Activated CD4-positive, alpha-beta memory T cell treated with anti-CD3 and anti-CD28 coated beads, Interleukin-2, amount 10 ng/mL, durations not matched to agents 7 days and 5 days (primary cell): ENCODE measurements at regions not wholly inside any gene's neighbourhood (a gene's known extent, or its start where the extent isn't known, plus 50 kb on each side); places are given as distances from the start of the nearest gene placed in this dataset.

Experiments used
- CTCF ChIA-PET: fragments of 350-600 bp; sonication (Branson Sonifier 250); formaldehyde crosslinking; loops from one replicate; lab custom pipeline; 2021; ENCODE audit warnings: antibody characterized with exemption, inconsistent platforms; lab: Charles Lee
- POLR2A ChIA-PET: fragments of 350-600 bp; sonication (Branson Sonifier 250); formaldehyde crosslinking; loops from one replicate; lab custom pipeline; 2021; ENCODE audit warnings: antibody characterized with exemption; lab: Charles Lee
- DNase-seq: peaks from one replicate; pipeline ENCODE4 v3.0.0-alpha.2; 2020
- H3K27ac Mint-ChIP-seq: one replicate; pipeline ENCODE4 v1.8.0; 2021; ENCODE audit warnings: mild to moderate bottlenecking, mixed read lengths
- H3K27me3 Mint-ChIP-seq: one replicate; pipeline ENCODE4 v1.8.0; 2021; ENCODE audit warnings: mixed read lengths
- H3K36me3 Mint-ChIP-seq: one replicate; pipeline ENCODE4 v1.8.0; 2021; ENCODE audit warnings: low read depth, mixed read lengths
- H3K4me1 Mint-ChIP-seq: one replicate; pipeline ENCODE4 v1.8.0; 2021; ENCODE audit warnings: mixed read lengths
- H3K4me3 Mint-ChIP-seq: one replicate; pipeline ENCODE4 v1.8.0; 2021; ENCODE audit warnings: mild to moderate bottlenecking, mixed read lengths
- H3K9me3 Mint-ChIP-seq: one replicate; pipeline ENCODE4 v1.8.0; 2021; ENCODE audit warnings: mixed read lengths

DNA sequence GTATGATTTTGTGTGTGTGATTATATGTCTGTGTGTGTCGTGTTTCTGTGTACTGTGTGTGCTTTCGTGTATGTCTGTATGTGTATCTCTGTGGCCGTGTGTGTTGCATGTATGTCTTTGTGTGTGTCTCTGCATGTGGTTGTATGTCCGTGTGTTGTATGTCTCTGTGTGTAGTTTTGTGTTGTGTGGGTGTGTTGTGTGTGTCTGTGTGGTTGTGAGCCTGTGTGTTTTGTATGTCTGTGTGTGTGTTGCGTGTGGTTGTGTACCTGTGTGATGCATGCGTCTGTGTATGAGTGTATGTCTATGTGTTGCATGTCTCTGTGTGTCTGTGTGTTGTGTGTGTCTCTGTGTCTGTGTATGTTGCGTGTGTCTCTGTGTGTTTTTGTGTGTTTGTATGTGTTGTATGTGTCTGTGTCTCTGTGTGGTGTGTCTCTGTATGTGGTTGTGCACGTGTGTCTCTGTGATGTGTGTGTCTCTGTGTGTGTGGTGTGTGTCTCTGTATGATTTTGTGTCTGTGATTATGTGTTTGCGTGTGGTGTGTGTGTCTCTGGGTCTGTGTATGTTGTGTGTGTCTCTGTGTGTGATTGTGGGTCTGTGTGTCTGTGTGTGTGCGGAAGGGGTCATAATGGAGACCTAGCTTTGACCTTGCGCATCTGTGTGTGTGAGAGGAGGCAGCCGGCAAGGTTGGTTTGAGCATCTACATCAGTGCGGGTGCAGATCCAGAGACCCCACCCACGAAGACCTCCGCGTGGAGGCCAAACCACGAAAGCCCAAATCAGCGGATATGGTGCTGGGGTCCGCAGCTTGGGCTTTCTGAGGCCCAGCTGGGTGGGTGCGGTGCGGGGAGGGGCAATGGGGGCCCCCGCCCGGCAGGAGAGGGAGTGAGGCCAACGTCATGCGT, 212.6 kb upstream of the GSE1 start:
- no peaks in the 10 kb centered on the region for H3K27me3 Mint-ChIP-seq

GRCh38 chr16:85401370-85401916, 211.7 kb upstream of the GSE1 start:
- no peaks in the 10 kb centered on the region for H3K9me3 Mint-ChIP-seq
- H3K36me3 Mint-ChIP-seq = no peaks in the 10 kb centered on the region
- H3K27me3 Mint-ChIP-seq = no peaks in the 10 kb centered on the region
- POLR2A ChIA-PET = no interaction called here
- H3K4me1 Mint-ChIP-seq = no peaks in the 10 kb centered on the region
- H3K4me3 Mint-ChIP-seq = no peak overlapping the region
- CTCF ChIA-PET = no interaction called here
- no peak for DNase-seq
- no peak overlapping the region for H3K27ac Mint-ChIP-seq

More for the DNA sequence above, 212.6 kb upstream of the GSE1 start:
- ChIA-PET POLR2A (no interaction called here), CTCF (no interaction called here)
- no peaks in the 10 kb centered on the region for H3K4me1 Mint-ChIP-seq
- no peak overlapping the region for H3K4me3 Mint-ChIP-seq
- H3K9me3 Mint-ChIP-seq = no peaks in the 10 kb centered on the region
- no peaks in the 10 kb centered on the region for H3K36me3 Mint-ChIP-seq
- DNase-seq = no peak
- H3K27ac Mint-ChIP-seq = no peak overlapping the region

- DNase-seq = no peak
- no peaks in the 10 kb centered on the region for H3K36me3 Mint-ChIP-seq
- H3K9me3 Mint-ChIP-seq = no peaks in the 10 kb centered on the region
- no peaks in the 10 kb centered on the region for H3K4me1 Mint-ChIP-seq
- no peak overlapping the region for H3K27ac Mint-ChIP-seq
- POLR2A ChIA-PET = no interaction called here
- no peak overlapping the region for H3K4me3 Mint-ChIP-seq
- H3K27me3 Mint-ChIP-seq = no peaks in the 10 kb centered on the region
- CTCF ChIA-PET = no interaction called here
These were observed 211.0 kb upstream of the GSE1 start for GRCh38 chr16:85401917-85402766.

DNA sequence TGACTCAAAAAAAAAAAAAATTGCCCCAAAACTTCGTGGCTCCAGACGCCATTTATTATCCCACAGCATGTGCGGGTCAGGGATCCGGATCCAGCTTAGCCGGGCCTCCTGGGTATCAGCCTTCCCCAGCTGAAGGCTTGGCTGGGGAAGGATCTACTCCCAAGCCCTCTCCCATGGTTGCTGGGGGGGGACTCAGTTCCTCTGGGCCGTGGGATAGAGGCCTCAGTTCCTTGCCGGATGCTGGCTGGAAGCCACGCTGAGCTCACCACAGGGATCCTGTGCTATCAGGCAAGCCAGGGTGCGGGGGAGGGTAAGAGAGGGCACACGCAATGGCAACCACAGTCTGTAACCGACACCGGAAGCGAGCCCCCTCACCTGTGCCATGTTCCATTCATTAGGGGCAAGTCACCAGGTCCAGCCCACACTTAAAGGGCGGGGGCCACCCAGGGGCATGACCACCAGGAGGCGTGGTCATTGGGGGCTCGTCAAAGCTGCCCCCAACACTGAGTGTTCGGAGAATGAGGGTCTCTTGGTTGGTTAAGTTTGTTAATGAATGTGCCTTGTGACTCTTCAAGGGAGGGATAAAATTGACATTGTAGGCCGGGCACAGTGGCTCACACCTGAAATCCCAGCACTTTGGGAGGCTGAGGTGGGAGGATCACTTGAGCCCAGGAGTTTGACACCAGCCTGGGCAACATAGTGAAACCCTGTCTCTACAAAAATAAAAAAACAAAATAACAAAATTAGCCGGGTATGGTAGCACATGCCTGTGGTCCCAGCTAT, 210.0 kb upstream of the GSE1 start:
- Mint-ChIP-seq H3K4me1 (no peaks in the 10 kb centered on the region), H3K27me3 (no peaks in the 10 kb centered on the region), H3K36me3 (no peaks in the 10 kb centered on the region), H3K27ac (no peak overlapping the region), H3K9me3 (no peaks in the 10 kb centered on the region), H3K4me3 (no peak overlapping the region)
- DNase-seq = no peak
- ChIA-PET CTCF (interaction anchor here (1.4 kb wide), 1 partner anchor 11 kb away, joined by 3 read pairs; no protein-coding TSS in a partner anchor), POLR2A (no interaction called here)

GRCh38 chr16:85403693-85404092, 209.4 kb upstream of the GSE1 start:
- no peak for DNase-seq
- Mint-ChIP-seq H3K36me3 (no peaks in the 10 kb centered on the region), H3K9me3 (no peaks in the 10 kb centered on the region), H3K4me1 (no peaks in the 10 kb centered on the region), H3K4me3 (no peak overlapping the region), H3K27ac (no peak overlapping the region), H3K27me3 (no peaks in the 10 kb centered on the region)
- ChIA-PET POLR2A (no interaction called here), CTCF (interaction anchor here (1.4 kb wide), 1 partner anchor 11 kb away, joined by 3 read pairs; no protein-coding TSS in a partner anchor)

- H3K27ac Mint-ChIP-seq = no peak overlapping the region
- DNase-seq = no peak
- peaks cover 11% of the 10 kb centered on the region for H3K9me3 Mint-ChIP-seq
- H3K4me1 Mint-ChIP-seq = no peaks in the 10 kb centered on the region
- no peak overlapping the region for H3K4me3 Mint-ChIP-seq
- CTCF ChIA-PET = no interaction called here
- POLR2A ChIA-PET = no interaction called here
- no peaks in the 10 kb centered on the region for H3K36me3 Mint-ChIP-seq
- H3K27me3 Mint-ChIP-seq = no peaks in the 10 kb centered on the region
These were observed 200.1 kb upstream of the GSE1 start for GRCh38 chr16:85412911-85413520.

DNA sequence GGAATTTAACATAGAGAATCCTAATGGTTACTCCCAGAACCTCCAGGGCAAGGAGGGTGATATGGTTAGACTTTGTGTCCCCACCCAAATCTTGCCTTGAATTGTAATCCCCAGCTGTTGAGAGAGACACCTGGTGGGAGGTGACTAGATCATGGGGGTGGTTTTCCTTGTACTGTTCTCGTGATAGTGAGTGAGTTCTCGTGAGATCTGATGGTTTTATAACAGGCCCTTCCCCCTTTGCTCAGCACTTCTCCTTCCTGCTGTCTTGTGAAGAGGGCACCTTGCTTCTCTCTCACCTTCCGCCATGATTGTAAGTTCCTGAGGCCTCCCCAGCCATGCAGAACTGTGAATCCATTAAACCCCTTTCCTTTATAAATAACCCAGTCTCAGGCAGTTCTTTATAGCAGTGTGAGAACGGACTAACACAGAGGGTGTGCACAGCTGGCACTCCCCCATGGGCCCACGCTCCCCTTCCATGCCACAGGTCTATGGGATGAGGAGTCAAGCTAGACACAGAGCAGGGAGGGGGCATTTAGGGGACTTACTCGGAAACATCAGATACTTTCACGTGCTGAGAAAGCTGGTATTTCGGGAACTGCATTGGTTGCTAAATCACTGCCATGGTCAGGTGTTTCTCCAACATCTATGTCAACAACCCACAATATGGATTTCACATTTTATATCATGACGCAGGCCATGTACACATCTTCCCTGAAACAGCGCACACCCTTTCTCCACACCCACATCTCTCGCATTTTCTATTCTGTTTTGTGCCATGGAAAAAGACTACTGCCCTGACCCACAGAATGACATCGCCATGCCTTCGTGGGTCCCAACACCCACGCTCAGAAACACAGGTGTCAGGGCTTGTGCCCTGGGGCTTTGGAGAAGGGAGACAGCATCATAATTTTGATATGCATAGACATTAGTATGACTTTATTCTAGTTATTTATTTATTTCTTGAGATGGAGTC, 199.1 kb upstream of the GSE1 start:
- H3K27me3 Mint-ChIP-seq = no peaks in the 10 kb centered on the region
- no peaks in the 10 kb centered on the region for H3K36me3 Mint-ChIP-seq
- no peak for DNase-seq
- POLR2A ChIA-PET = no interaction called here
- peaks cover 11% of the 10 kb centered on the region for H3K9me3 Mint-ChIP-seq
- CTCF ChIA-PET = no interaction called here
- no peaks in the 10 kb centered on the region for H3K4me1 Mint-ChIP-seq
- H3K4me3 Mint-ChIP-seq = no peak overlapping the region
- H3K27ac Mint-ChIP-seq = no peak overlapping the region

- CTCF ChIA-PET = interaction anchor here (0.6 to 1.5 kb wide), 10 partner anchors 13 to 274 kb away, joined by 3 to 13 read pairs (median 3); partner anchors contain the start of genes GINS2 and GSE1
- no peak overlapping the region for H3K4me3 Mint-ChIP-seq
- POLR2A ChIA-PET = no interaction called here
- peaks cover 11% of the 10 kb centered on the region for H3K9me3 Mint-ChIP-seq
- DNase-seq = no peak
- H3K4me1 Mint-ChIP-seq = no peaks in the 10 kb centered on the region
- no peaks in the 10 kb centered on the region for H3K36me3 Mint-ChIP-seq
- H3K27ac Mint-ChIP-seq = no peak overlapping the region
- H3K27me3 Mint-ChIP-seq = no peaks in the 10 kb centered on the region
These were observed 197.7 kb upstream of the GSE1 start for GRCh38 chr16:85415196-85416090.

DNA sequence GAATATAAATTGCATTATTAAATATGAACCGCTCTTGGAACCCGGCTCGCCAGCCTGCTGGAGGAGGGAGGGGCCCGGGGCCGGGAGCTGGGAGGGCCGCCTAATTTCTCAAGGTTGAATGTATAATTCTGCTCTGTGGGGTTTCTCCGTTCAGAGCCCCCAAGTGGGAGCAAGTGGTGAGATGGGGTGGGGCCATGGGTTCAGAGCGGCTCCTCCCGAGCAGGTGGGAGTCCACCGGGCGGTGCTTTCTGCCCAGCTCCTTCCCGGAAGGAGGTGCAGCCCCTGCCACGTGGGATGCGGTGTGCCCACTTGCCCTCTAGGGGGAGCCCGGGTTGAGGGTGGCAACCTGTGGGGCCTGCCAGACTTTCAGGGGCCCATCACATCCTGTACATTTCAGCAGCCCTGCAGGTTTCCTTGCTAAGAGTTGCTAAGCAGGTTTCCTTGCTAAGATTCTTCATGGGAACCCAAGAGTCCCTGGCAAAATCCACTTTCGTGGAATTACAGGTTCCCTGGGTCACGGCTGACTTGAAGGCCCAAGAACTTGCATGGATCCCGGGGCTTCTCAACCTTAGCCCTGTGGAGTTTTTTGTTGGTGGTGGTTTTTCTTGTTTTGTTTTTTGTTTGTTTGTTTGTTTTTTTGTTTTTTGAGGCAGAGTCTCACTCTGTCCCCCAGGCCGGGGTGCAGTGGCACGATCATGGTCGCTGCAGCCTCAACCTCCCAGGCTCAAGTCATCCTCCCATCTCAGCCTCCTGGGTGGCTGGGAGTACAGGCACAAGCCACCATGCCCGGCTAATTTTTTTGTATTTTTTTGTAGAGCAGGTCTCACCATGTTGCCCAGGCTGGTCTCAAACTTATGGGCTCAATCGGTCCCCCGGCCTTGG, 196.7 kb upstream of the GSE1 start:
- CTCF ChIA-PET = interaction anchor here (0.6 to 1.5 kb wide), 10 partner anchors 12 to 273 kb away, joined by 3 to 13 read pairs (median 3); partner anchors contain the start of genes GINS2 and GSE1
- H3K36me3 Mint-ChIP-seq = no peaks in the 10 kb centered on the region
- peak; percentile 72 for DNase-seq
- H3K9me3 Mint-ChIP-seq = peaks cover 11% of the 10 kb centered on the region
- no peaks in the 10 kb centered on the region for H3K27me3 Mint-ChIP-seq
- no peak overlapping the region for H3K4me3 Mint-ChIP-seq
- peaks cover 2% of the 10 kb centered on the region for H3K4me1 Mint-ChIP-seq
- no peak overlapping the region for H3K27ac Mint-ChIP-seq
- POLR2A ChIA-PET = no interaction called here
